Hepatocyte (in vitro differentiated cells): ENCODE measurements at regions not wholly inside any gene's neighbourhood (a gene's known extent, or its start where the extent isn't known, plus 50 kb on each side); places are given as distances from the start of the nearest gene placed in this dataset.

Experiments used
- CTCF ChIP-seq: fragments of 200-600 bp; sonication (generic); IDR thresholded peaks from 2 replicates; pipeline ENCODE4 v1.5.1; 2016; ENCODE audit warnings: antibody characterized with exemption, mild to moderate bottlenecking; ENCODE audit not compliant: poor library complexity
- EZH2 ChIP-seq: fragments of 200-600 bp; sonication (generic); IDR thresholded peaks from 2 replicates; pipeline ENCODE4 v1.6.1; 2016; ENCODE audit warnings: antibody characterized with exemption, mild to moderate bottlenecking, borderline replicate concordance
- EZH2phosphoT487 ChIP-seq: fragments of 200-600 bp; sonication (generic); IDR thresholded peaks from one replicate; pipeline ENCODE4 v1.6.1; 2018; ENCODE audit warnings: antibody characterized with exemption, mild to moderate bottlenecking, low read depth, moderate library complexity; ENCODE audit not compliant: unreplicated experiment, severe bottlenecking

GRCh38 chr11:127628458-127628785 lies 627.9 kb upstream of the KIRREL3 start:
- TF ChIP-seq EZH2 (no peak), CTCF (no peak), EZH2phosphoT487 (no peak)
